ENCODE measurements at regions not wholly inside any gene's neighbourhood (a gene's known extent, or its start where the extent isn't known, plus 50 kb on each side); places are given as distances from the start of the nearest gene placed in this dataset.

GRCh38 chr16:86044241-86044671 lies 145.3 kb downstream of the IRF8 start:
- DNase-seq (ENCODE audit: low read depth, low spot score) (peak; percentile 57), ATAC-seq (peak; percentile 93)
- Histone ChIP-seq H3K79me2 (ENCODE audit: insufficient read depth, low read length) (no peaks in the 10 kb centered on the region), H3K4me2 (ENCODE audit: low read length) (no peak overlapping the region), H3K4me3 (replicated peaks in 1 of 2; ENCODE audit: low read depth in 1 of 2, low read length in 2 of 2) (no peak overlapping the region), H2AFZ (ENCODE audit: low read depth, low read length, poor library complexity, severe bottlenecking) (peak overlapping the region; percentile 93), H3K27me3 (ENCODE audit: insufficient read depth, low read length) (peaks cover 32% of the 10 kb centered on the region), H3K9ac (ENCODE audit: low read length) (no peak overlapping the region), H3K9me2 (ENCODE audit: insufficient read depth) (no peaks in the 10 kb centered on the region), H4K20me1 (ENCODE audit: insufficient read depth) (no peaks in the 10 kb centered on the region), H3K4me1 (ENCODE audit: control insufficient read depth in 1 of 2, insufficient read depth in 2 of 2, low read length in 2 of 2) (peaks cover 0 to 3% of the 10 kb centered on the region in 2 experiments; a peak in 1 of 4 replicates), H3K9me3 (ENCODE audit: control insufficient read depth in 1 of 2, insufficient read depth in 1 of 2, low read depth in 1 of 2, low read length in 2 of 2) (no peaks in the 10 kb centered on the region), H3K27ac (ENCODE audit: low read depth, low read length) (no peak overlapping the region), H3K36me3 (ENCODE audit: control insufficient read depth in 1 of 2, insufficient read depth in 2 of 2, low read length in 2 of 2) (no peaks in the 10 kb centered on the region)
- POLR2A ChIA-PET = no interaction called here
- CTCF ChIA-PET = interaction anchor here (0.8 to 2.0 kb wide), 11 partner anchors 9 to 476 kb away, joined by 3 to 23 read pairs (median 4); no protein-coding TSS in a partner anchor
- TF ChIP-seq CBX3 (IDR thresholded peaks at IDR 0.05; ENCODE audit: low read depth) (no peak), POLR2AphosphoS5 (IDR thresholded peaks at IDR 0.05; ENCODE audit: low read depth, low read length) (no peak), JUND (IDR thresholded peaks at IDR 0.05) (no peak), ZNF274 (IDR thresholded peaks at IDR 0.05; ENCODE audit: low read depth, low read length) (no peak), YY1 (IDR thresholded peaks at IDR 0.05; ENCODE audit: extremely low read depth, insufficient replicate concordance, low read depth, low read length) (peak; percentile 5), TCF7L2 (IDR thresholded peaks at IDR 0.05; ENCODE audit: borderline replicate concordance, extremely low read depth, insufficient read depth, insufficient read length) (no peak), CTCF (IDR thresholded peaks at IDR 0.05 in 2 of 3, conservative IDR thresholded peaks at IDR 0.05 in 1 of 3; ENCODE audit: borderline replicate concordance in 1 of 3, insufficient read depth in 1 of 3, low read depth in 2 of 3, low read length in 2 of 3) (peak; percentile 66 to 97 (median 95)), FOSL1 (IDR thresholded peaks at IDR 0.05; ENCODE audit: low read depth) (no peak), ELF1 (IDR thresholded peaks at IDR 0.05; ENCODE audit: borderline replicate concordance, low read depth) (no peak), EZH2phosphoT487 (IDR thresholded peaks at IDR 0.05; ENCODE audit: borderline replicate concordance) (no peak), RAD21 (IDR thresholded peaks at IDR 0.05; ENCODE audit: low read depth) (peak; percentile 68)
- TF ChIP-seq, protein P1, sequence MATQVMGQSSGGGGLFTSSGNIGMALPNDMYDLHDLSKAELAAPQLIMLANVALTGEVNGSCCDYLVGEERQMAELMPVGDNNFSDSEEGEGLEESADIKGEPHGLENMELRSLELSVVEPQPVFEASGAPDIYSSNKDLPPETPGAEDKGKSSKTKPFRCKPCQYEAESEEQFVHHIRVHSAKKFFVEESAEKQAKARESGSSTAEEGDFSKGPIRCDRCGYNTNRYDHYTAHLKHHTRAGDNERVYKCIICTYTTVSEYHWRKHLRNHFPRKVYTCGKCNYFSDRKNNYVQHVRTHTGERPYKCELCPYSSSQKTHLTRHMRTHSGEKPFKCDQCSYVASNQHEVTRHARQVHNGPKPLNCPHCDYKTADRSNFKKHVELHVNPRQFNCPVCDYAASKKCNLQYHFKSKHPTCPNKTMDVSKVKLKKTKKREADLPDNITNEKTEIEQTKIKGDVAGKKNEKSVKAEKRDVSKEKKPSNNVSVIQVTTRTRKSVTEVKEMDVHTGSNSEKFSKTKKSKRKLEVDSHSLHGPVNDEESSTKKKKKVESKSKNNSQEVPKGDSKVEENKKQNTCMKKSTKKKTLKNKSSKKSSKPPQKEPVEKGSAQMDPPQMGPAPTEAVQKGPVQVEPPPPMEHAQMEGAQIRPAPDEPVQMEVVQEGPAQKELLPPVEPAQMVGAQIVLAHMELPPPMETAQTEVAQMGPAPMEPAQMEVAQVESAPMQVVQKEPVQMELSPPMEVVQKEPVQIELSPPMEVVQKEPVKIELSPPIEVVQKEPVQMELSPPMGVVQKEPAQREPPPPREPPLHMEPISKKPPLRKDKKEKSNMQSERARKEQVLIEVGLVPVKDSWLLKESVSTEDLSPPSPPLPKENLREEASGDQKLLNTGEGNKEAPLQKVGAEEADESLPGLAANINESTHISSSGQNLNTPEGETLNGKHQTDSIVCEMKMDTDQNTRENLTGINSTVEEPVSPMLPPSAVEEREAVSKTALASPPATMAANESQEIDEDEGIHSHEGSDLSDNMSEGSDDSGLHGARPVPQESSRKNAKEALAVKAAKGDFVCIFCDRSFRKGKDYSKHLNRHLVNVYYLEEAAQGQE (IDR thresholded peaks at IDR 0.05; ENCODE audit: low read depth) = no peak
- RAD21 ChIA-PET (ENCODE audit: low non-redundant PET in 1 of 2, low total read pairs in 2 of 2, uncharacterized antibody in 2 of 2, unreplicated experiment in 2 of 2) = interaction anchor here (1.0 to 1.9 kb wide), 2 partner anchors 473 to 474 kb away, joined by 3 to 9 read pairs; no protein-coding TSS in a partner anchor
- intact Hi-C loops (cut with micrococcal nuclease) = loop anchor here (1.0 kb wide), 1 partner anchor 476 kb away; no protein-coding TSS in a partner anchor
- BruUV-seq (replicated peaks) = no TSS peak
